ENCODE measurements at regions not wholly inside any gene's neighbourhood (a gene's known extent, or its start where the extent isn't known, plus 50 kb on each side); places are given as distances from the start of the nearest gene placed in this dataset.

DNA sequence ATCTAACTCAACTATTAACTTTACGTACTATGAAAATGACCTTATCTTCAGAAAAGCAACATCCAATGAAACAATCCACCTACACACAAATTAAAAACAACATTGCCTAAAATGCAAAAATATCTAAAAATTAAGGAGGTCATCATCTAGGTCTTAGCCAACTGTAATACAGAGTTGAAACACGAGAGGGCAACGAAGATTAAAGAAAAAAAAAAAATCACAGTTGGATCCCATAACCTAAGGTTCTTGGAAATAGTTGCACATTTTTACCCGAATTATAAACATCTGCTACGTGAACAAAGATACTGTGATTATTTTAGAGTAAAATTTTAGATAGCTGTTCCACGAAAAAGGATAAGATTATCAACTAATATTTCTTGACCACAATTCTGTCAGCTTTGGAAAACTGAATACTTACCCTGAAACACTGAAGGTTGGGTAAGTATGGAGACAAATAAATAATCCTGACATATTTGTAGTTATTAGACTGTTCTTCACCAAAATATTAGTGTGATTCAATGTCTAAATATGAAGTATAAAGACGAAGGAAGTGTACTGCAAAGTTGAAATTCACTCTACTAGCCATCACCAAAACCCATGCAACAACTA, 88.0 kb upstream of the AK4 start:
- no peak for DNase-seq (ENCODE audit: extremely low spot score, unreplicated experiment)
- H3K4me3 Mint-ChIP-seq (ENCODE audit: unreplicated experiment) = no peak overlapping the region

DNA sequence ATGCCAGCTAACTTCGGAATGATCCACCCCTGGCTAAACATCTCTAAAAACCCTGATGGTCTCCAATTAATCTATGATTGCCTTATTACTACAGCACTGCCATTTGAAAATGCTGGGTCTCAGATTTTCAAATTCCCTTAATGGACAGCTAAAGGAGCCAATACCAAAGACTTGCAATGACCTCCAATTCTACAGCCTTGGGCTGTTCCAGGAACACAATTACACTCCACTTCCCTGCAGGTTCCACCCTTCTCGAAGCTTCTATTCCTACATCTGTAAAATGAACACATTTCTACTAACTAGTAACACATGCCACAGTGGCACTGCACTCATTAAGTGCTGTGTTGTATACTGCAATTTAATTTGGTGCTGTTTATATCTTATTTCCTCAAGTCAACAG, 85.7 kb upstream of the AK4 start:
- no peaks in the 10 kb centered on the region for H3K9me3 Mint-ChIP-seq (ENCODE audit: unreplicated experiment)
- H3K27me3 Mint-ChIP-seq (ENCODE audit: unreplicated experiment) = peaks cover 7% of the 10 kb centered on the region
- no peak overlapping the region for H3K4me3 Mint-ChIP-seq (ENCODE audit: unreplicated experiment)
- no peak overlapping the region for H3K27ac Mint-ChIP-seq (ENCODE audit: unreplicated experiment)
- TF ChIP-seq, protein P1, sequence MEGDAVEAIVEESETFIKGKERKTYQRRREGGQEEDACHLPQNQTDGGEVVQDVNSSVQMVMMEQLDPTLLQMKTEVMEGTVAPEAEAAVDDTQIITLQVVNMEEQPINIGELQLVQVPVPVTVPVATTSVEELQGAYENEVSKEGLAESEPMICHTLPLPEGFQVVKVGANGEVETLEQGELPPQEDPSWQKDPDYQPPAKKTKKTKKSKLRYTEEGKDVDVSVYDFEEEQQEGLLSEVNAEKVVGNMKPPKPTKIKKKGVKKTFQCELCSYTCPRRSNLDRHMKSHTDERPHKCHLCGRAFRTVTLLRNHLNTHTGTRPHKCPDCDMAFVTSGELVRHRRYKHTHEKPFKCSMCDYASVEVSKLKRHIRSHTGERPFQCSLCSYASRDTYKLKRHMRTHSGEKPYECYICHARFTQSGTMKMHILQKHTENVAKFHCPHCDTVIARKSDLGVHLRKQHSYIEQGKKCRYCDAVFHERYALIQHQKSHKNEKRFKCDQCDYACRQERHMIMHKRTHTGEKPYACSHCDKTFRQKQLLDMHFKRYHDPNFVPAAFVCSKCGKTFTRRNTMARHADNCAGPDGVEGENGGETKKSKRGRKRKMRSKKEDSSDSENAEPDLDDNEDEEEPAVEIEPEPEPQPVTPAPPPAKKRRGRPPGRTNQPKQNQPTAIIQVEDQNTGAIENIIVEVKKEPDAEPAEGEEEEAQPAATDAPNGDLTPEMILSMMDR (IDR thresholded peaks at IDR 0.05) = no peak
- peaks cover 21% of the 10 kb centered on the region for H3K36me3 Mint-ChIP-seq (ENCODE audit: unreplicated experiment)
- H3K4me1 Mint-ChIP-seq (ENCODE audit: unreplicated experiment) = peaks cover 29% of the 10 kb centered on the region
- no peak for DNase-seq (ENCODE audit: extremely low spot score, unreplicated experiment)

More for the DNA sequence above, 88.0 kb upstream of the AK4 start:
- Mint-ChIP-seq H3K27ac (ENCODE audit: unreplicated experiment) (no peak overlapping the region), H3K4me1 (ENCODE audit: unreplicated experiment) (peaks cover 17% of the 10 kb centered on the region), H3K27me3 (ENCODE audit: unreplicated experiment) (peaks cover 7% of the 10 kb centered on the region), H3K9me3 (ENCODE audit: unreplicated experiment) (no peaks in the 10 kb centered on the region), H3K36me3 (ENCODE audit: unreplicated experiment) (peaks cover 43% of the 10 kb centered on the region)
- TF ChIP-seq, protein P1 (IDR thresholded peaks at IDR 0.05) = peak; percentile 69

DNA sequence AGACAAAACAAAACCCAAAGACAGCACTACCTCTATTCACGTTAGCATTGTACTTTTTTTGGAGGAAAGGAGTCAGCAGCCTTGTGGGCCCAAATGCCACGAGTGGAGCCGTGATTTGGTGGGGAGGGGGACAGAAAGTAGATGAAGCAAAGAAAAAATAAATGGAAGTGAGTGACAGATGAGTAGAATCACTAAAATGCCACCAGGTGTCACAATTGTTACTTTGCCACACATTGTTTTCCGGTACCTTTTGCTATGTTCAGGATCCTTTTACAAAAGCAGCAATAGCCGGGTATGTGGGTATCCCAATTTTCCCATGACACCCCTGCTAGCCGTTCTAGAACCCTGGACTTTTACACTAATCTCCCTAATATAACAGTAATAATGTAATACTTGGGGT, 85.0 kb upstream of the AK4 start:
- H3K27me3 Mint-ChIP-seq (ENCODE audit: unreplicated experiment) = peaks cover 7% of the 10 kb centered on the region
- no peak overlapping the region for H3K27ac Mint-ChIP-seq (ENCODE audit: unreplicated experiment)
- H3K4me3 Mint-ChIP-seq (ENCODE audit: unreplicated experiment) = no peak overlapping the region
- H3K4me1 Mint-ChIP-seq (ENCODE audit: unreplicated experiment) = peaks cover 29% of the 10 kb centered on the region
- TF ChIP-seq, protein P1 (IDR thresholded peaks at IDR 0.05) = peak; percentile 36
- H3K36me3 Mint-ChIP-seq (ENCODE audit: unreplicated experiment) = peaks cover 18% of the 10 kb centered on the region
- H3K9me3 Mint-ChIP-seq (ENCODE audit: unreplicated experiment) = no peaks in the 10 kb centered on the region
- DNase-seq (ENCODE audit: extremely low spot score, unreplicated experiment) = no peak

DNA sequence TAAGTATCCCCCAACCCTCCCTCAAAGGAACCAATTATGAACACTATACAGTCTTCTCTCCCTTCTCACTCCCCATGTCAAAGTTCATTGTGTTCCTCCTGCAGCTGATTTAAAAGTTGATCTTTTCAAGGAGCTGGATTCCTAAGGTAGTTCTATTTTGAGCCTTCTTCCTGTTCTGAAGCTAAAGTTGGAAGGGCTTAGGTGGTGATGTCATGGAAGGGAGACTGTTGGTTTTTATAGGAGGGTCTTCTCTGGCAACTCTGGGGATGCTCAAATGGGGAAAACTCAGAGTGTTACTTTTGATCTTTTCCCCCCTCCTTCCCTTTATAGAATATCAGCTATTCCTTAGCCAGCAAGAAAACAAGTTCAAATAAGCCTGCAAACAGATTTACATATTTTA, 83.0 kb upstream of the AK4 start:
- H3K36me3 Mint-ChIP-seq (ENCODE audit: unreplicated experiment) = peaks cover 14% of the 10 kb centered on the region
- peaks cover 12% of the 10 kb centered on the region for H3K27me3 Mint-ChIP-seq (ENCODE audit: unreplicated experiment)
- peak overlapping the region; percentile 23 for H3K27ac Mint-ChIP-seq (ENCODE audit: unreplicated experiment)
- no peaks in the 10 kb centered on the region for H3K9me3 Mint-ChIP-seq (ENCODE audit: unreplicated experiment)
- TF ChIP-seq, protein P1 (IDR thresholded peaks at IDR 0.05) = no peak
- peaks cover 42% of the 10 kb centered on the region for H3K4me1 Mint-ChIP-seq (ENCODE audit: unreplicated experiment)
- DNase-seq (ENCODE audit: extremely low spot score, unreplicated experiment) = no peak
- peak overlapping the region; percentile 87 for H3K4me3 Mint-ChIP-seq (ENCODE audit: unreplicated experiment)

DNA sequence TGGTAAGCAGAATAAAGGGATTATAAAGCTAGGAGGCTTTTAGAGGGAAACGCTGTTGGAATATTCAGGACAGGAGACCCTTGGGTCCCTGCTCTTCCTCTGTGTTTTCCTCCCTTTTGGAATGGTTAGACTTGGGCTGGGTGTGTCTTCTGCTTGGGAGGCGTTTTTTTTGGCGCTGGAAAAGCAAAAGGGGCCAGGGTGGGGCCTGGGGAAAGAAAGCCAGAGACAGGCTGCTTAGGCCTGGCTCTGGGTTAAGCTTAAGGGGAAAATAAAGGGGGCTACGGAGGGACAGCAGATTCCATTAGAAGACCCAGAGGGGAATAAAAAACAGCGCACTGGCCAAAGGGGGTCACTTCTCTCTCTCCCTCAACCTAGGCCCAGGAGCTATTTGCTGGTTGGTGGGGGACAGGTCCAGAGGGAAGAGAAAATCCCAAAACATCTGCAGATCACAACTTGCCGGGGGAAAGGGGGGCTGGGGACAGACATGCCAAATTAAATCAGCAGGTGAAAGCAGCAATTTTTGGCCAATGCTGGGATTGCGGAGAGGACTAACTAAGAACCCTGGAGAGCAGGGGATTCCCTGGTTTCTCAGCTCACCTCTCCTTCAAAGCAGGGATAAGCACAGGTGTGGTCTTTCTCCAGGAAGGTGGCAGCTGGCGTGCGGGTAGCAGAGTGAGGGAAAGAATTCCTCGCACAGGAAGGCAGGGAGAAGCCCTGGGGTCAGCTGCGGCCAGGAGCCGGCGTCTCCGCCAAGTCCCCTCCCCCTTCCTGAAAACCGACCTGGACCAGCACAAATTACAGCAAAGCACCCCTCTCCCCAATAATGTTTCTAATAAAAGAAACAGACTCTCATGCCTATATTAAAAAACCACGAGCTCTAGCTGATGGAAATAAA, 82.2 kb upstream of the AK4 start:
- TF ChIP-seq, protein P1 (IDR thresholded peaks at IDR 0.05) = no peak
- Mint-ChIP-seq H3K4me1 (ENCODE audit: unreplicated experiment) (peaks cover 37% of the 10 kb centered on the region), H3K27me3 (ENCODE audit: unreplicated experiment) (peaks cover 19% of the 10 kb centered on the region), H3K27ac (ENCODE audit: unreplicated experiment) (peak overlapping the region; percentile 63), H3K4me3 (ENCODE audit: unreplicated experiment) (peak overlapping the region; percentile 87), H3K9me3 (ENCODE audit: unreplicated experiment) (no peaks in the 10 kb centered on the region), H3K36me3 (ENCODE audit: unreplicated experiment) (peaks cover 14% of the 10 kb centered on the region)
- no peak for DNase-seq (ENCODE audit: extremely low spot score, unreplicated experiment)

Measured in osteocyte (in vitro differentiated cells).